ENCODE measurements at regions not wholly inside any gene's neighbourhood (a gene's known extent, or its start where the extent isn't known, plus 50 kb on each side); places are given as distances from the start of the nearest gene placed in this dataset.
"Not testable (repeated sequence)": the region's sequence is repeated elsewhere in the genome, so short reads cannot be mapped to it uniquely, and the experiment has no call there.

DNA sequence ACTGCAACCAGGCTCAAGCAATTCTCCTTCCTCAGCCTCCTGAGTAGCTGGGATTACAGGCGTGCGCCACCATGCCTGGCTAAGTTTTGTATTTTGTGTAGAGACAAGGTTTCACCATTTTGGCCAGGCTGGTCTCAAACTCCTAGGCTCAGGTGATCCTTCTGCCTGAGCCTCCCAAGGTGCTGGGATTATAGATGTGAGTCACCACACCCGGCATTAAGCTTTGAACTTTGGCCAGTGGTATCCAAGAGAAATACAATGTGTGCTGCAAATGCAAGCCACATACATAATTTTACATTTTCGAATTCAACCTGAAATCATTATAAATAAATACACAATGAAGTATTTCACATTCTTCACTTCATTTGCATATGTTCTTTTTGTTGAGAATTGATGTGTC lies 94.0 kb upstream of the ERV3-1 start:
- not testable (repeated sequence) for TF ChIP-seq CTCF (IDR thresholded peaks at IDR 0.05; ENCODE audit: low read length); EZH2 (IDR thresholded peaks at IDR 0.05; ENCODE audit: borderline replicate concordance, low read length)
